ENCODE measurements at regions not wholly inside any gene's neighbourhood (a gene's known extent, or its start where the extent isn't known, plus 50 kb on each side); places are given as distances from the start of the nearest gene placed in this dataset.

- TF ChIP-seq CTCF (conservative IDR thresholded peaks at IDR 0.05) (no peak), ZFX (IDR thresholded peaks at IDR 0.05) (no peak)
Observed at GRCh38 chr2:223000872-223001796, 50.9 kb upstream of the KCNE4 start.

Measured in C4-2B (cell line).